ENCODE measurements at regions not wholly inside any gene's neighbourhood (a gene's known extent, or its start where the extent isn't known, plus 50 kb on each side); places are given as distances from the start of the nearest gene placed in this dataset.

DNA sequence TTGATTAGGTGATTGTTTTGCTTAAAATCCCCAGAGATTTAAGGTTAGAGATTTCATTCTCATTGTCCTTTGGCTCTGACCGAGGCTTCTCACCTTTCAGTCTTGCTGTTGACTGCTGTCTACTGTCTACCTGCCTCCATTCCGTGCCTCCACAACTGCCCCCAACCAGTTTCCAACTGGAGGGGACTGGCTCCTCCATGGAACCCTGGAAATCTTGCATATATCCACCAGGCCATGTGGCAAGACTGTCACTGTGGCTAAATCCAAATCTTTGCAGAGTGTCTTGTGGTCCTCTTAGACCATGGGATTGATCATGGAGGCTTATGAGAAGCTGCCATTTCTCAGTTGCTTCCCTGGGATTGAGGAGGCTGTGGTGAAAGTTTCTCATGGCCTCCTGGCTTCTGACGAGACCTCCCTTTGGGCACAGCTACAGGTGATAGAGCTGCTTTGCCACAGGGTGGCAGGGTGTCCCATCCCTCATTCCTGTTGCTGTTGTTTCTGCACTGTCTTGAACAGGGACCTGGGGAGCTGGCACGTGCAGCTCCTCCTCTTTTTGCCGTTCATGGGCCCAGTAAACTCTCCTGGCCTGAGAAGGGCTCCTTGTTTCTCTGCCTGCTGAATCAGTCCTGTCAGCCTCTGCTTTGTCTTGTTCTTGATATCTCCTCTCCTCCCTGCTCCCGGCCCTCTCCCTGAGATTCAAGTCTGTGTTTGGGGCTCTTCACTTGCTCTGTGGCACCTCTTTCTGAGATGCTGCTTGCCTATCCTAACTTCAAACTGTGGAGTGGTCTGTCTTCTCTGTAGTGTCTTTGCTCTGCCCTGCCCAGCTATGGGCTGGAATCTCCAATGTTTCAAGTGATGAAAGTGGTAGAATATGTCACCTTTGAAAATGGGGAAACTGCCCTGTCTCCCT is 63.6 kb upstream of the IGFBP3 start:
- Mint-ChIP-seq H3K4me3 (no peak overlapping the region), H3K9me3 (peaks cover 0 to 4% of the 10 kb centered on the region in 2 donors), H3K4me1 (no peaks in the 10 kb centered on the region), H3K27me3 (ENCODE audit: low read depth in 2 of 2) (no peaks in the 10 kb centered on the region), H3K36me3 (no peaks in the 10 kb centered on the region), H3K27ac (peak overlapping the region in 1 of 2 donors; percentile 15)
- no peak for DNase-seq
- intact Hi-C loops (cut with micrococcal nuclease) = no loop called here
- Histone ChIP-seq H3K4me3 (ENCODE audit: low read length) (no peak overlapping the region), H3K27me3 (ENCODE audit: control insufficient read depth, insufficient read depth, low read length) (no peaks in the 10 kb centered on the region), H3K27ac (ENCODE audit: low read length) (no peak overlapping the region), H3K4me1 (ENCODE audit: control insufficient read depth, insufficient read depth, low read length) (no peaks in the 10 kb centered on the region), H3K9me3 (ENCODE audit: control insufficient read depth, insufficient read depth, low read length) (no peaks in the 10 kb centered on the region), H3K36me3 (ENCODE audit: control insufficient read depth, insufficient read depth, low read length) (no peaks in the 10 kb centered on the region)
- WGBS (ENCODE audit: insufficient coverage) = 64% methylated on average over 6 of the region's 6 CpGs
- ATAC-seq = no peak
- TF ChIP-seq, protein P1, sequence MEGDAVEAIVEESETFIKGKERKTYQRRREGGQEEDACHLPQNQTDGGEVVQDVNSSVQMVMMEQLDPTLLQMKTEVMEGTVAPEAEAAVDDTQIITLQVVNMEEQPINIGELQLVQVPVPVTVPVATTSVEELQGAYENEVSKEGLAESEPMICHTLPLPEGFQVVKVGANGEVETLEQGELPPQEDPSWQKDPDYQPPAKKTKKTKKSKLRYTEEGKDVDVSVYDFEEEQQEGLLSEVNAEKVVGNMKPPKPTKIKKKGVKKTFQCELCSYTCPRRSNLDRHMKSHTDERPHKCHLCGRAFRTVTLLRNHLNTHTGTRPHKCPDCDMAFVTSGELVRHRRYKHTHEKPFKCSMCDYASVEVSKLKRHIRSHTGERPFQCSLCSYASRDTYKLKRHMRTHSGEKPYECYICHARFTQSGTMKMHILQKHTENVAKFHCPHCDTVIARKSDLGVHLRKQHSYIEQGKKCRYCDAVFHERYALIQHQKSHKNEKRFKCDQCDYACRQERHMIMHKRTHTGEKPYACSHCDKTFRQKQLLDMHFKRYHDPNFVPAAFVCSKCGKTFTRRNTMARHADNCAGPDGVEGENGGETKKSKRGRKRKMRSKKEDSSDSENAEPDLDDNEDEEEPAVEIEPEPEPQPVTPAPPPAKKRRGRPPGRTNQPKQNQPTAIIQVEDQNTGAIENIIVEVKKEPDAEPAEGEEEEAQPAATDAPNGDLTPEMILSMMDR (IDR thresholded peaks at IDR 0.05) = no peak

DNA sequence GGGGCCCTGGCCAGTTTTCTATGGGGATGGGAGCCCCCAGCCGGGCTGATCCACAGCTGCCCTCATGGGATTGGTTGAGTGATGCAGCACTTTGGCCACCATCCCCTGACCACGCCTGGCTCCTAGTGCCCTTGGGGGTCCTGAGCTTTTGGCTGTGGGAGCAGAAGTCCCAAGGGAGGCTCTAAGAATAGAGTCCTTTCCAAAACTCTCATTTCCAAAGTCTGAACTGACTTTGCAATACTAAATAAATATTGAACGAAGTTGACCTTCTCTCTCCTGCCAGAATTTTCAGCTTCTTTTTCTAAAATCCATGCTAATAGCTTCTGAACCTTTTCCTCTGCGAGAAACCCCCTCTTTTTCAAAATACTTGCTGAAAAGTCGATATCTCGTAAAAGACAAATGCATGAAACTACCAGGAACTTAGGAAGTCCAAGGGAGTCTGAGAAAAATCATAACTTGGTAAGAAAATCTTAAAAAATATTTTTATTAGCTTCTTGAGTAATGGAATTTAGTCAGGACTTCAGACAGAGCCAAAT is 62.7 kb upstream of the IGFBP3 start:
- Histone ChIP-seq H3K9me3 (ENCODE audit: control insufficient read depth, insufficient read depth, low read length) (no peaks in the 10 kb centered on the region), H3K27ac (ENCODE audit: low read length) (no peak overlapping the region), H3K4me1 (ENCODE audit: control insufficient read depth, insufficient read depth, low read length) (no peaks in the 10 kb centered on the region), H3K27me3 (ENCODE audit: control insufficient read depth, insufficient read depth, low read length) (no peaks in the 10 kb centered on the region), H3K4me3 (ENCODE audit: low read length) (no peak overlapping the region), H3K36me3 (ENCODE audit: control insufficient read depth, insufficient read depth, low read length) (no peaks in the 10 kb centered on the region)
- no peak for ATAC-seq
- Mint-ChIP-seq H3K4me1 (no peaks in the 10 kb centered on the region), H3K36me3 (no peaks in the 10 kb centered on the region), H3K27ac (no peak overlapping the region), H3K4me3 (no peak overlapping the region), H3K9me3 (peaks cover 0 to 2% of the 10 kb centered on the region in 2 donors), H3K27me3 (ENCODE audit: low read depth in 2 of 2) (no peaks in the 10 kb centered on the region)
- TF ChIP-seq, protein P1 (IDR thresholded peaks at IDR 0.05) = no peak
- DNase-seq = no peak
- WGBS (ENCODE audit: insufficient coverage) = 80% methylated on average over 6 of the region's 6 CpGs
- intact Hi-C loops (cut with micrococcal nuclease) = no loop called here

DNA sequence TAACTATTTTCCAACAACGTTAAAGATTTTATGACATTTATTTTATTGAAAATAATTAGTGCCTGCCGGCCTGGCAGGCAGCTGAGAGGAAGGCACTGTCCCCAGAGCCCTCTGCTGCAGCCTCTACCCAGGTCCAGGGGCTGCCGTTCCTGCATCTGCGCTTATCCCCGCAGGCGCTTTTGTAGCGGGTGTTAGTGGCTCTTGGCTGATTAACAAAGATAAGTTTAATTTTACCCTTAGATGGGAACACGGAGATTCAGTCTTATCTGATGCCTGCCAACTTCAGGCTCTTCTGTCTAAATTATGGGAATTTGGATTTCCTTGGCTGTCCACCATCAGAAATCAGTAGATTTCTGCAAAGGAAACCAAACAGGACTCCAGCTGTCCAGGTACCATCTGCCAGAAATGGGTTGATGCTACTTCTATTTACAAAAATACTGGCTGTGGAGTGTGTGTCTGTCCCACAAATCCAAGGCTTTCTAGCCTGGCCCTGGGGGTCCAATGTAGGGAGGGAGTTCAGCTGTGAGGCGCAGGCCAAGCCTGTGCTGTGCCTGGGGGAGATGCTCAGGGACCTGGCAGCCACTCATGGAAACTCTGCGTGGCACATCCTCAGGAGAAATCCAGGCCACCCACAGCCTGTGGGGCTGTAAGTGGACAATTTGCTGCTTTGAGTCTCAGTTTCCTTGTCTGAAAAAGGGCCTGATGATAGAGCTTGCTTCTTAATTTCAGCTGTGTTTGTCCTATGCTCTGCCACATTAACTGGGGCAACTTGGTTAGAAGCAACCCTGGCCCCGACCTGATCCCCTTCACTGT is 62.0 kb upstream of the IGFBP3 start:
- peaks cover 0 to 2% of the 10 kb centered on the region in 2 donors for H3K9me3 Mint-ChIP-seq
- ATAC-seq = no peak
- Histone ChIP-seq H3K9me3 (ENCODE audit: control insufficient read depth, insufficient read depth, low read length) (no peaks in the 10 kb centered on the region), H3K27ac (ENCODE audit: low read length) (no peak overlapping the region), H3K36me3 (ENCODE audit: control insufficient read depth, insufficient read depth, low read length) (no peaks in the 10 kb centered on the region), H3K27me3 (ENCODE audit: control insufficient read depth, insufficient read depth, low read length) (no peaks in the 10 kb centered on the region), H3K4me3 (ENCODE audit: low read length) (no peak overlapping the region), H3K4me1 (ENCODE audit: control insufficient read depth, insufficient read depth, low read length) (no peaks in the 10 kb centered on the region)
- no peaks in the 10 kb centered on the region for H3K36me3 Mint-ChIP-seq
- TF ChIP-seq, protein P1 (IDR thresholded peaks at IDR 0.05) = no peak
- WGBS (ENCODE audit: insufficient coverage) = 80% methylated on average over 10 of the region's 11 CpGs
- H3K4me1 Mint-ChIP-seq = no peaks in the 10 kb centered on the region
- no peak overlapping the region for H3K4me3 Mint-ChIP-seq
- H3K27me3 Mint-ChIP-seq (ENCODE audit: low read depth in 2 of 2) = no peaks in the 10 kb centered on the region
- intact Hi-C loops (cut with micrococcal nuclease) = no loop called here
- no peak for DNase-seq
- no peak overlapping the region for H3K27ac Mint-ChIP-seq

Measured in natural killer cell (primary cell).